HFF-Myc (cell line): ENCODE measurements at regions not wholly inside any gene's neighbourhood (a gene's known extent, or its start where the extent isn't known, plus 50 kb on each side); places are given as distances from the start of the nearest gene placed in this dataset.

Experiments used
- DNase-seq: peaks from one replicate; pipeline ENCODE4 v3.0.0-alpha.2; 2011; ENCODE audit warnings: low read depth; ENCODE audit errors: extremely low read depth
- H3K4me3 ChIP-seq: replicated peaks from 2 replicates; pipeline ENCODE4 v1.5.1; 2011; ENCODE audit warnings: low read depth, mild to moderate bottlenecking, control low read depth, low read length
- CTCF ChIP-seq: IDR thresholded peaks from 2 replicates; pipeline ENCODE4 v1.5.1; 2012; ENCODE audit warnings: mild to moderate bottlenecking, low read depth, low read length, control low read depth; ENCODE audit errors: missing control alignments

- TF ChIP-seq CTCF: no peak
- no peak overlapping the region for H3K4me3 ChIP-seq
- DNase-seq: no peak
Observed at GRCh38 chr14:87712396-87713090, 280.4 kb downstream of the GALC start.

GRCh38 chr14:87705439-87705896 is 287.5 kb downstream of the GALC start:
- TF ChIP-seq CTCF: no peak
- H3K4me3 ChIP-seq: no peak overlapping the region
- DNase-seq: peak; percentile 56

GRCh38 chr14:87698481-87698880 is 294.5 kb downstream of the GALC start:
- no peak overlapping the region for H3K4me3 ChIP-seq
- DNase-seq: no peak
- no peak for TF ChIP-seq CTCF

- H3K4me3 ChIP-seq: no peak overlapping the region
- no peak for DNase-seq
- TF ChIP-seq CTCF: no peak
Observed at GRCh38 chr14:87696485-87696884, 296.5 kb downstream of the GALC start.

- no peak overlapping the region for H3K4me3 ChIP-seq
- no peak for TF ChIP-seq CTCF
- DNase-seq: no peak
Observed at GRCh38 chr14:87691042-87691881, 301.7 kb downstream of the GALC start.

GRCh38 chr14:87690076-87690613 is 302.8 kb downstream of the GALC start:
- DNase-seq: no peak
- TF ChIP-seq CTCF: no peak
- no peak overlapping the region for H3K4me3 ChIP-seq
